GM23338 (cell line): ENCODE measurements at regions not wholly inside any gene's neighbourhood (a gene's known extent, or its start where the extent isn't known, plus 50 kb on each side); places are given as distances from the start of the nearest gene placed in this dataset.
A peak's percentile ranks its signal among the peaks of the same experiment; 100 is the strongest.

ENCODE experiments used
- ATAC-seq: fragments of 200-7000 bp; cut with Tn5 transposase; 3 replicates; pipeline ENCODE4 v1.9.1; 2020
- DNase-seq: peaks from one replicate; pipeline ENCODE4 v3.0.0-alpha.2; 2015; ENCODE audit warnings: low spot score
- H2AFZ ChIP-seq: fragments of 200-600 bp; sonication (generic); 2 replicates; pipeline ENCODE4 v1.8.0; 2016; ENCODE audit warnings: antibody characterized with exemption, mild to moderate bottlenecking, moderate library complexity
- H3F3A ChIP-seq: fragments of 200-600 bp; sonication (generic); replicated peaks from 2 replicates; pipeline ENCODE4 v1.8.0; 2017; ENCODE audit warnings: antibody characterized with exemption, mixed run types, low read depth
- H3K27ac ChIP-seq: fragments of 200-600 bp; sonication (generic); 2 replicates; pipeline ENCODE4 v1.6.1; 2016; ENCODE audit warnings: low read depth
- H3K27me3 ChIP-seq: fragments of 200-600 bp; sonication (generic); 2 replicates; pipeline ENCODE4 v1.8.0; 2016; ENCODE audit warnings: mild to moderate bottlenecking, mixed run types, moderate library complexity; ENCODE audit not compliant: insufficient read depth
- H3K36me3 ChIP-seq: fragments of 200-600 bp; sonication (generic); 2 replicates; pipeline ENCODE4 v1.8.0; 2016; ENCODE audit warnings: mild to moderate bottlenecking; ENCODE audit not compliant: insufficient read depth
- H3K4me1 ChIP-seq: fragments of 200-600 bp; sonication (generic); 2 replicates; pipeline ENCODE4 v1.8.0; 2016; ENCODE audit warnings: mild to moderate bottlenecking, moderate library complexity; ENCODE audit not compliant: insufficient read depth
- H3K4me2 ChIP-seq: fragments of 200-600 bp; sonication (generic); 2 replicates; pipeline ENCODE4 v1.7.1; 2017; ENCODE audit warnings: mixed run types
- H3K4me3 ChIP-seq: fragments of 200-600 bp; sonication (generic); 2 replicates; pipeline ENCODE4 v1.6.1; 2016; ENCODE audit warnings: mixed run types
- H3K79me2 ChIP-seq: fragments of 200-600 bp; sonication (generic); replicated peaks from 2 replicates; pipeline ENCODE4 v1.8.0; 2017; ENCODE audit warnings: mild to moderate bottlenecking; ENCODE audit not compliant: insufficient read depth
- H3K9me2 ChIP-seq: fragments of 200-600 bp; sonication (generic); 2 replicates; pipeline ENCODE4 v1.8.0; 2017; ENCODE audit not compliant: insufficient read depth
- H4K20me1 ChIP-seq: fragments of 200-600 bp; sonication (generic); replicated peaks from 2 replicates; pipeline ENCODE4 v1.8.0; 2017; ENCODE audit warnings: mild to moderate bottlenecking; ENCODE audit not compliant: insufficient read depth
- H3K27ac Mint-ChIP-seq: 2 replicates; pipeline ENCODE4 v1.8.0; 2020; ENCODE audit warnings: inconsistent platforms, mild to moderate bottlenecking, moderate library complexity, mixed read lengths
- H3K27me3 Mint-ChIP-seq: 3 replicates; pipeline ENCODE4 v1.8.0; 2022; ENCODE audit warnings: low read depth, mild to moderate bottlenecking, moderate library complexity, mixed read lengths, inconsistent platforms; ENCODE audit not compliant: insufficient read depth, poor library complexity
- H3K36me3 Mint-ChIP-seq: 3 replicates; pipeline ENCODE4 v1.8.0; 2021; ENCODE audit warnings: low read depth, mild to moderate bottlenecking, inconsistent platforms, moderate library complexity, mixed read lengths
- H3K4me1 Mint-ChIP-seq: 3 replicates; pipeline ENCODE4 v1.8.0; 2020; ENCODE audit warnings: mild to moderate bottlenecking, inconsistent platforms, mixed read lengths
- H3K4me3 Mint-ChIP-seq: 3 replicates; pipeline ENCODE4 v1.8.0; 2021; ENCODE audit warnings: moderate library complexity, mild to moderate bottlenecking, inconsistent platforms, mixed read lengths
- H3K9me3 Mint-ChIP-seq: 3 replicates; pipeline ENCODE4 v1.8.0; 2020; ENCODE audit warnings: moderate library complexity, mild to moderate bottlenecking, inconsistent platforms, mixed read lengths
- CREB1 ChIP-seq: fragments of 250-450 bp; sonication (Bioruptor Pico); IDR thresholded peaks from 2 replicates; pipeline ENCODE4 v1.5.0; 2020; ENCODE audit warnings: low read depth, mild to moderate bottlenecking, moderate library complexity
- EZH2 ChIP-seq: fragments of 200-600 bp; sonication (generic); IDR thresholded peaks from one replicate; pipeline ENCODE4 v1.8.0; 2017; ENCODE audit warnings: antibody characterized with exemption, mild to moderate bottlenecking, low read depth; ENCODE audit not compliant: unreplicated experiment
- JUNB ChIP-seq: IDR thresholded peaks from one replicate; pipeline ENCODE4 v1.6.1; 2016; ENCODE audit warnings: antibody characterized with exemption; ENCODE audit not compliant: unreplicated experiment
- NANOG ChIP-seq: IDR thresholded peaks from 2 replicates; pipeline ENCODE4 v1.6.1; 2016; ENCODE audit warnings: antibody characterized with exemption, borderline replicate concordance
- POLR2AphosphoS5 ChIP-seq: IDR thresholded peaks from 2 replicates; pipeline ENCODE4 v1.6.1; 2016; ENCODE audit warnings: antibody characterized with exemption, low read depth
- STAT1 ChIP-seq: IDR thresholded peaks from one replicate; pipeline ENCODE4 v1.6.1; 2016; ENCODE audit warnings: antibody characterized with exemption; ENCODE audit not compliant: unreplicated experiment
- ZNF114 ChIP-seq: fragments of 250-450 bp; sonication (Bioruptor Pico); IDR thresholded peaks from 2 replicates; pipeline ENCODE4 v1.5.0; 2020; ENCODE audit warnings: mild to moderate bottlenecking, moderate library complexity
- ZNF331 ChIP-seq: fragments of 250-450 bp; sonication (Bioruptor Pico); IDR thresholded peaks from 2 replicates; pipeline ENCODE4 v1.5.0; 2020; ENCODE audit warnings: low read depth, mild to moderate bottlenecking, moderate library complexity
- TF ChIP-seq, protein P1 (sequence below): fragments of 250-450 bp; sonication (Bioruptor Pico); IDR thresholded peaks from 2 replicates; pipeline ENCODE4 v1.5.0; 2020; ENCODE audit warnings: mild to moderate bottlenecking, moderate library complexity
- TF ChIP-seq, protein P2 (sequence below), 2 experiments: fragments of 200-600 bp in 1 of 2; sonication (generic) in 1 of 2; conservative IDR thresholded peaks; 2 replicates each; pipeline versions ENCODE4 v1.5.1 to v1.6.1; 2016 to 2017; ENCODE audit warnings: antibody characterized with exemption in 2 of 2, low read depth in 2 of 2, mild to moderate bottlenecking in 2 of 2, moderate library complexity in 1 of 2
- TF ChIP-seq, protein P3 (sequence below): IDR thresholded peaks from 2 replicates; pipeline ENCODE4 v1.6.1; 2016; ENCODE audit warnings: antibody characterized with exemption

DNA sequence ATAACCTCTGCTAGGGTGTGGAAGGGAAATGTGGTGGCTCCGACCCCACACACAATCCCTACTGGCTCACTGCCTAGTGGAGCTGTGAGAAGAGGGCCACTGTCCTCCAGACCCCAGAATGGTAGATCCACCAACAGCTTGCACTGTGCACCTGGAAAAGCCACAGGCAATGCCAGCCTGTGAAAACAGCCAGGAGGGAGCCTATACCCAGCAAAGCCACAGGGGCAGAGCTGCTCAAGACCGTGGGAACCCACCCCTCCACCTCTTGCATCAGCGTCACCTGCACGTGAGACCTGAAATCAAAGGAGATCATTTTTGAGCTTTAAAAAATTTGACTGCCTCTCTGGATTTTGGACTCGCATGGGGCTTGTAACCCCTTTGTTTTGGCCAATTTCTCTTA, 249.0 kb upstream of the CDH2 start (continued):
- TF ChIP-seq, protein P1, sequence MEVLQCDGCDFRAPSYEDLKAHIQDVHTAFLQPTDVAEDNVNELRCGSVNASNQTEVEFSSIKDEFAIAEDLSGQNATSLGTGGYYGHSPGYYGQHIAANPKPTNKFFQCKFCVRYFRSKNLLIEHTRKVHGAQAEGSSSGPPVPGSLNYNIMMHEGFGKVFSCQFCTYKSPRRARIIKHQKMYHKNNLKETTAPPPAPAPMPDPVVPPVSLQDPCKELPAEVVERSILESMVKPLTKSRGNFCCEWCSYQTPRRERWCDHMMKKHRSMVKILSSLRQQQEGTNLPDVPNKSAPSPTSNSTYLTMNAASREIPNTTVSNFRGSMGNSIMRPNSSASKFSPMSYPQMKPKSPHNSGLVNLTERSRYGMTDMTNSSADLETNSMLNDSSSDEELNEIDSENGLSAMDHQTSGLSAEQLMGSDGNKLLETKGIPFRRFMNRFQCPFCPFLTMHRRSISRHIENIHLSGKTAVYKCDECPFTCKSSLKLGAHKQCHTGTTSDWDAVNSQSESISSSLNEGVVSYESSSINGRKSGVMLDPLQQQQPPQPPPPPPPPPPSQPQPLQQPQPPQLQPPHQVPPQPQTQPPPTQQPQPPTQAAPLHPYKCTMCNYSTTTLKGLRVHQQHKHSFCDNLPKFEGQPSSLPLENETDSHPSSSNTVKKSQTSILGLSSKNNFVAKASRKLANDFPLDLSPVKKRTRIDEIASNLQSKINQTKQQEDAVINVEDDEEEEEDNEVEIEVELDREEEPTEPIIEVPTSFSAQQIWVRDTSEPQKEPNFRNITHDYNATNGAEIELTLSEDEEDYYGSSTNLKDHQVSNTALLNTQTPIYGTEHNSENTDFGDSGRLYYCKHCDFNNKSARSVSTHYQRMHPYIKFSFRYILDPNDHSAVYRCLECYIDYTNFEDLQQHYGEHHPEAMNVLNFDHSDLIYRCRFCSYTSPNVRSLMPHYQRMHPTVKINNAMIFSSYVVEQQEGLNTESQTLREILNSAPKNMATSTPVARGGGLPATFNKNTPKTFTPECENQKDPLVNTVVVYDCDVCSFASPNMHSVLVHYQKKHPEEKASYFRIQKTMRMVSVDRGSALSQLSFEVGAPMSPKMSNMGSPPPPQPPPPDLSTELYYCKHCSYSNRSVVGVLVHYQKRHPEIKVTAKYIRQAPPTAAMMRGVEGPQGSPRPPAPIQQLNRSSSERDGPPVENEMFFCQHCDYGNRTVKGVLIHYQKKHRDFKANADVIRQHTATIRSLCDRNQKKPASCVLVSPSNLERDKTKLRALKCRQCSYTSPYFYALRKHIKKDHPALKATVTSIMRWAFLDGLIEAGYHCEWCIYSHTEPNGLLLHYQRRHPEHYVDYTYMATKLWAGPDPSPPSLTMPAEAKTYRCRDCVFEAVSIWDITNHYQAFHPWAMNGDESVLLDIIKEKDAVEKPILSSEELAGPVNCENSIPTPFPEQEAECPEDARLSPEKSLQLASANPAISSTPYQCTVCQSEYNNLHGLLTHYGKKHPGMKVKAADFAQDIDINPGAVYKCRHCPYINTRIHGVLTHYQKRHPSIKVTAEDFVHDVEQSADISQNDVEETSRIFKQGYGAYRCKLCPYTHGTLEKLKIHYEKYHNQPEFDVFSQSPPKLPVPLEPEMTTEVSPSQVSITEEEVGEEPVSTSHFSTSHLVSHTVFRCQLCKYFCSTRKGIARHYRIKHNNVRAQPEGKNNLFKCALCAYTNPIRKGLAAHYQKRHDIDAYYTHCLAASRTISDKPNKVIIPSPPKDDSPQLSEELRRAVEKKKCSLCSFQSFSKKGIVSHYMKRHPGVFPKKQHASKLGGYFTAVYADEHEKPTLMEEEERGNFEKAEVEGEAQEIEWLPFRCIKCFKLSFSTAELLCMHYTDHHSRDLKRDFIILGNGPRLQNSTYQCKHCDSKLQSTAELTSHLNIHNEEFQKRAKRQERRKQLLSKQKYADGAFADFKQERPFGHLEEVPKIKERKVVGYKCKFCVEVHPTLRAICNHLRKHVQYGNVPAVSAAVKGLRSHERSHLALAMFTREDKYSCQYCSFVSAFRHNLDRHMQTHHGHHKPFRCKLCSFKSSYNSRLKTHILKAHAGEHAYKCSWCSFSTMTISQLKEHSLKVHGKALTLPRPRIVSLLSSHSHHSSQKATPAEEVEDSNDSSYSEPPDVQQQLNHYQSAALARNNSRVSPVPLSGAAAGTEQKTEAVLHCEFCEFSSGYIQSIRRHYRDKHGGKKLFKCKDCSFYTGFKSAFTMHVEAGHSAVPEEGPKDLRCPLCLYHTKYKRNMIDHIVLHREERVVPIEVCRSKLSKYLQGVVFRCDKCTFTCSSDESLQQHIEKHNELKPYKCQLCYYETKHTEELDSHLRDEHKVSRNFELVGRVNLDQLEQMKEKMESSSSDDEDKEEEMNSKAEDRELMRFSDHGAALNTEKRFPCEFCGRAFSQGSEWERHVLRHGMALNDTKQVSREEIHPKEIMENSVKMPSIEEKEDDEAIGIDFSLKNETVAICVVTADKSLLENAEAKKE (CRISPR knock-in tag), result no peak
- TF ChIP-seq JUNB (no peak), NANOG (no peak), ZNF331 (no peak), STAT1 (no peak), CREB1 (CRISPR knock-in tag) (no peak)
- TF ChIP-seq, protein P2, sequence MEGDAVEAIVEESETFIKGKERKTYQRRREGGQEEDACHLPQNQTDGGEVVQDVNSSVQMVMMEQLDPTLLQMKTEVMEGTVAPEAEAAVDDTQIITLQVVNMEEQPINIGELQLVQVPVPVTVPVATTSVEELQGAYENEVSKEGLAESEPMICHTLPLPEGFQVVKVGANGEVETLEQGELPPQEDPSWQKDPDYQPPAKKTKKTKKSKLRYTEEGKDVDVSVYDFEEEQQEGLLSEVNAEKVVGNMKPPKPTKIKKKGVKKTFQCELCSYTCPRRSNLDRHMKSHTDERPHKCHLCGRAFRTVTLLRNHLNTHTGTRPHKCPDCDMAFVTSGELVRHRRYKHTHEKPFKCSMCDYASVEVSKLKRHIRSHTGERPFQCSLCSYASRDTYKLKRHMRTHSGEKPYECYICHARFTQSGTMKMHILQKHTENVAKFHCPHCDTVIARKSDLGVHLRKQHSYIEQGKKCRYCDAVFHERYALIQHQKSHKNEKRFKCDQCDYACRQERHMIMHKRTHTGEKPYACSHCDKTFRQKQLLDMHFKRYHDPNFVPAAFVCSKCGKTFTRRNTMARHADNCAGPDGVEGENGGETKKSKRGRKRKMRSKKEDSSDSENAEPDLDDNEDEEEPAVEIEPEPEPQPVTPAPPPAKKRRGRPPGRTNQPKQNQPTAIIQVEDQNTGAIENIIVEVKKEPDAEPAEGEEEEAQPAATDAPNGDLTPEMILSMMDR (conservative IDR thresholded peaks at IDR 0.05; ENCODE audit: low read depth in 2 of 2), result no peak

DNA sequence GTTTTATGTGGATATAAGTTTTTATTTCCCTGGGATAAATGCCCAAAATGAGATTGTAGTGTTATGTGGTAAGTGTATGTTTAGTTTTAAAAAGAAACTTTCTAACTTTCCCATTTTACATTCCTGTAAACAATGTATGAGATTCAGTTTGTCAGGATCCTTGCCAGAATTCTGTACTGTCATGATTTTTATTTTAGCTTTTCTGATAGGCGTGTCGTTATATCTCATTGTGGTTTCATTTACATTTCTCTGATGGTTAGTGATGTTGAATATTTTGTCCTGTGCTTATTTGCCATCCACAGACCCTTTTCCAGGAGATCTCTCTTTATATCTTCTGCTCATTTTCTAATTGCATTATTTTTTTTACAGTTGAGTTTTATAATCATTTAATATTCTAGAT, 245.6 kb upstream of the CDH2 start:
- no peaks in the 10 kb centered on the region for H3K27me3 ChIP-seq
- 0 out of 2 replicates have a peak overlapping the region, but pooled peaks have one; percentile 26 for H3K4me3 ChIP-seq
- H3K27me3 Mint-ChIP-seq, result no peaks in the 10 kb centered on the region
- DNase-seq, result no peak
- H3K27ac Mint-ChIP-seq, result no peak overlapping the region
- H4K20me1 ChIP-seq, result no peaks in the 10 kb centered on the region
- 0 out of 2 replicates have a peak, but pooled peaks cover 4% of the 10 kb centered on the region for H3K36me3 ChIP-seq
- no peaks in the 10 kb centered on the region for H3K4me1 ChIP-seq
- no peaks in the 10 kb centered on the region for H3F3A ChIP-seq
- H2AFZ ChIP-seq, result no peak overlapping the region; the same call in 1 of the 2 replicates
- peaks cover 20% of the 10 kb centered on the region for H3K36me3 Mint-ChIP-seq
- no peak overlapping the region for H3K4me2 ChIP-seq
- H3K9me3 Mint-ChIP-seq, result peaks cover 33% of the 10 kb centered on the region
- H3K27ac ChIP-seq, result no peak overlapping the region
- no peaks in the 10 kb centered on the region for H3K79me2 ChIP-seq
- ATAC-seq, result no peak
- H3K9me2 ChIP-seq, result no peaks in the 10 kb centered on the region; the same call in 1 of the 2 replicates
- no peak overlapping the region for H3K4me3 Mint-ChIP-seq
- H3K4me1 Mint-ChIP-seq, result no peaks in the 10 kb centered on the region
- TF ChIP-seq JUNB (no peak), EZH2 (no peak), NANOG (no peak), STAT1 (no peak), ZNF114 (CRISPR knock-in tag) (no peak), POLR2AphosphoS5 (no peak)
- TF ChIP-seq, protein P3, sequence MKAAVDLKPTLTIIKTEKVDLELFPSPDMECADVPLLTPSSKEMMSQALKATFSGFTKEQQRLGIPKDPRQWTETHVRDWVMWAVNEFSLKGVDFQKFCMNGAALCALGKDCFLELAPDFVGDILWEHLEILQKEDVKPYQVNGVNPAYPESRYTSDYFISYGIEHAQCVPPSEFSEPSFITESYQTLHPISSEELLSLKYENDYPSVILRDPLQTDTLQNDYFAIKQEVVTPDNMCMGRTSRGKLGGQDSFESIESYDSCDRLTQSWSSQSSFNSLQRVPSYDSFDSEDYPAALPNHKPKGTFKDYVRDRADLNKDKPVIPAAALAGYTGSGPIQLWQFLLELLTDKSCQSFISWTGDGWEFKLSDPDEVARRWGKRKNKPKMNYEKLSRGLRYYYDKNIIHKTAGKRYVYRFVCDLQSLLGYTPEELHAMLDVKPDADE, result no peak
